Natural killer cell (primary cell): ENCODE measurements at regions not wholly inside any gene's neighbourhood (a gene's known extent, or its start where the extent isn't known, plus 50 kb on each side); places are given as distances from the start of the nearest gene placed in this dataset.
"Not testable (repeated sequence)": the region's sequence is repeated elsewhere in the genome, so short reads cannot be mapped to it uniquely, and the experiment has no call there.

ENCODE experiments used
- ATAC-seq, 3 donors: fragments of 150-1000 bp in 2 of 3; fragments of 200-7000 bp in 1 of 3; cut with Tn5 transposase; 1 replicate in 1 of 3; 2 replicates in 2 of 3; pipeline ENCODE4 v1.10.0; 2021; ENCODE audit warnings: mild to moderate bottlenecking in 2 of 3, moderate library complexity in 2 of 3
- DNase-seq, 2 donors: peaks; one replicate each; pipeline versions ENCODE4 v3.0.0 to v3.0.0-alpha.2; 2013 to 2021; ENCODE audit warnings: mixed read lengths in 1 of 2
- H3K27ac ChIP-seq: one replicate; pipeline ENCODE4 v1.5.1; 2013; ENCODE audit warnings: mild to moderate bottlenecking, low read length
- H3K27me3 ChIP-seq: one replicate; pipeline ENCODE4 v1.6.1; 2013; ENCODE audit warnings: low read length; ENCODE audit not compliant: control insufficient read depth, insufficient read depth
- H3K36me3 ChIP-seq: one replicate; pipeline ENCODE4 v1.6.1; 2013; ENCODE audit warnings: low read length; ENCODE audit not compliant: control insufficient read depth, insufficient read depth
- H3K4me1 ChIP-seq: one replicate; pipeline ENCODE4 v1.6.1; 2013; ENCODE audit warnings: low read length; ENCODE audit not compliant: control insufficient read depth, insufficient read depth
- H3K4me3 ChIP-seq: one replicate; pipeline ENCODE4 v1.5.1; 2013; ENCODE audit warnings: low read length
- H3K9me3 ChIP-seq: one replicate; pipeline ENCODE4 v1.6.1; 2013; ENCODE audit warnings: low read length; ENCODE audit not compliant: control insufficient read depth, insufficient read depth
- H3K27ac Mint-ChIP-seq, 2 donors: one replicate each; pipeline ENCODE4 v1.8.0; 2022; ENCODE audit warnings: mild to moderate bottlenecking in 2 of 2, mixed read lengths in 2 of 2, moderate library complexity in 1 of 2
- H3K27me3 Mint-ChIP-seq, 2 donors: one replicate each; pipeline ENCODE4 v1.8.0; 2022; ENCODE audit warnings: low read depth in 2 of 2, mixed read lengths in 2 of 2
- H3K36me3 Mint-ChIP-seq: one replicate; pipeline ENCODE4 v1.8.0; 2022; ENCODE audit warnings: mixed read lengths
- H3K4me1 Mint-ChIP-seq, 2 donors: one replicate each; pipeline ENCODE4 v1.8.0; 2022; ENCODE audit warnings: mixed read lengths in 2 of 2
- H3K4me3 Mint-ChIP-seq: one replicate; pipeline ENCODE4 v1.8.0; 2022; ENCODE audit warnings: mild to moderate bottlenecking, moderate library complexity, mixed read lengths
- H3K9me3 Mint-ChIP-seq, 2 donors: one replicate each; pipeline ENCODE4 v1.8.0; 2022; ENCODE audit warnings: mixed read lengths in 2 of 2
- WGBS: methylation state at CpG from one replicate; pipeline ENCODE4 v1.1.7; 2013; ENCODE audit warnings: missing lambda C conversion rate; ENCODE audit not compliant: insufficient coverage; 5-methylcytosine and 5-hydroxymethylcytosine counted together
- intact Hi-C: fragments of 100-400 bp; cut with micrococcal nuclease; formaldehyde crosslinking; loops from one replicate; pipeline ENCODE4 v1.14.2; 2022
- TF ChIP-seq, protein P1 (sequence below): fragments of 200-600 bp; IDR thresholded peaks from one replicate; pipeline ENCODE4 v1.8.0; 2022; ENCODE audit warnings: antibody characterized with exemption

DNA sequence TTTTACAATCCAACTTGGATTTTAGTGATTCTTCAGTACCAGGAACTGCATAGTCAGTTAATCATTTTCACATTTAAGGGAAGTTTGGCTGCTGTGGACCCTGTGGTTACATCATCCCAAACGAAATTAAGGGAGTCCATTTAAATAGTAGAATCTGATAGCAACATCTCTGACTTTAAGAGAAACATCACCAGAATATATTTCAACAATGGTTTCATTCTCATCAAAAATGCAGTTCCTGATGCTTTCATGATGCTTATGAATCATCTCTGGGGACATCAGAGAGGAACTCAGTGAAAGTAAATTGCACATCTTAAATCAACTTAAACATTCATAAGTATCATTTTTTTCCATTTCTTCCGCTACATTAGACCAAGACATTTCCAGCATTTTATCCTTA is 1170.7 kb downstream of the FSCB start:
- 50% methylated on average over 2 of the region's 2 CpGs for WGBS
- H3K4me1 Mint-ChIP-seq: no peaks in the 10 kb centered on the region
- no peak overlapping the region for H3K4me3 ChIP-seq

DNA sequence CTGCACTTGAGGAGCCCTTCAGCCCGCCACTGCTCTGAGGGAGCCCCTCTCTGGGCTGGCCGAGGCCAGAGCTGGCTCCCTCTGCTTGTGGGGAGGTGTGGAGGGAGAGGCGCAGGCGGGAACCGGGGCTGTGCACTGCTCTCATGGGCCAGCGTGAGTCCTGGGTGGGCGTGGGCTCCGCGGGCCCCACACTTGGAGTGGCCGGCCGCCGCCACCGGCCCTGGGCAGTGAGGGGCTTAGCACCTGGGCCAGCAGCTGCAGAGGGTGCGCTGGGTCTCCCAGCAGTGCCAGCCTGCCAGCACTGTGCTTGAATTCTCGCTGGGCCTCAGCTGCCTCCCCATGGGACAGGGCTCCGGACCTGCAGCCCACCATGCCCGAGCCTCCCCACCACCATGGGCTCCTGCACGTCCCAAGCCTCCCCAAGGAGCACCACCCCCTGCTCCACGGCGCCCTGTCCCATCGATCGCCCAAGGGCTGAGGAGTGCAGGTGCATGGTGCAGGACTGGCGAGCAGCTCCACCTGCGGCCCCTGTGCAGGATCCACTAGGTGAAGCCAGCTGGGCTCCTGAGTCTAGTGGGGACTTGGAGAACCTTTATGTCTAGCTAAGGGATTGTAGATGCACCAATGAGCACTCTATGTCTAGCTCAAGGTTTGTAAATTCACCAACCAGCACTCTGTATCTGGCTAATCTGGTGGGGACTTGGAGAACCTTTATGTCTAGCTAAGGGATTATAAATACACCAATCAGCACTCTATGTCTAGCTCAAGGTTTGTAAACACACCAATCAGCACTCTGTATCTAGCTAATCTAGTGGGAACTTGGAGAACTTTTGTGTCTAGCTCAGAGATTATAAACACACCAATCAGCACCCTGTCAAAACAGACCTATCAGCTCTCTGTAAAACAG is 1180.3 kb downstream of the FSCB start:
- intact Hi-C loops, H3K27me3 ChIP-seq, DNase-seq, H3K4me3 Mint-ChIP-seq, H3K4me1 Mint-ChIP-seq, H3K36me3 ChIP-seq, ATAC-seq, H3K9me3 ChIP-seq, H3K36me3 Mint-ChIP-seq, H3K4me1 ChIP-seq, H3K27ac Mint-ChIP-seq, H3K27ac ChIP-seq, H3K27me3 Mint-ChIP-seq, H3K4me3 ChIP-seq: not testable (repeated sequence)
- H3K9me3 Mint-ChIP-seq: peaks cover 9 to 12% of the 10 kb centered on the region in 2 donors
- 92% methylated on average over 24 of the region's 24 CpGs for WGBS

More for the DNA sequence above, 1170.7 kb downstream of the FSCB start:
- Histone ChIP-seq H3K9me3 (no peaks in the 10 kb centered on the region), H3K27me3 (no peaks in the 10 kb centered on the region), H3K27ac (no peak overlapping the region), H3K4me1 (no peaks in the 10 kb centered on the region), H3K36me3 (no peaks in the 10 kb centered on the region)
- Mint-ChIP-seq H3K9me3 (peaks cover 13 to 14% of the 10 kb centered on the region in 2 donors), H3K27me3 (no peaks in the 10 kb centered on the region), H3K4me3 (no peak overlapping the region), H3K27ac (no peak overlapping the region), H3K36me3 (peaks cover 12% of the 10 kb centered on the region)
- DNase-seq (no peak), ATAC-seq (no peak)
- intact Hi-C loops: no loop called here
- TF ChIP-seq, protein P1, sequence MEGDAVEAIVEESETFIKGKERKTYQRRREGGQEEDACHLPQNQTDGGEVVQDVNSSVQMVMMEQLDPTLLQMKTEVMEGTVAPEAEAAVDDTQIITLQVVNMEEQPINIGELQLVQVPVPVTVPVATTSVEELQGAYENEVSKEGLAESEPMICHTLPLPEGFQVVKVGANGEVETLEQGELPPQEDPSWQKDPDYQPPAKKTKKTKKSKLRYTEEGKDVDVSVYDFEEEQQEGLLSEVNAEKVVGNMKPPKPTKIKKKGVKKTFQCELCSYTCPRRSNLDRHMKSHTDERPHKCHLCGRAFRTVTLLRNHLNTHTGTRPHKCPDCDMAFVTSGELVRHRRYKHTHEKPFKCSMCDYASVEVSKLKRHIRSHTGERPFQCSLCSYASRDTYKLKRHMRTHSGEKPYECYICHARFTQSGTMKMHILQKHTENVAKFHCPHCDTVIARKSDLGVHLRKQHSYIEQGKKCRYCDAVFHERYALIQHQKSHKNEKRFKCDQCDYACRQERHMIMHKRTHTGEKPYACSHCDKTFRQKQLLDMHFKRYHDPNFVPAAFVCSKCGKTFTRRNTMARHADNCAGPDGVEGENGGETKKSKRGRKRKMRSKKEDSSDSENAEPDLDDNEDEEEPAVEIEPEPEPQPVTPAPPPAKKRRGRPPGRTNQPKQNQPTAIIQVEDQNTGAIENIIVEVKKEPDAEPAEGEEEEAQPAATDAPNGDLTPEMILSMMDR: no peak

DNA sequence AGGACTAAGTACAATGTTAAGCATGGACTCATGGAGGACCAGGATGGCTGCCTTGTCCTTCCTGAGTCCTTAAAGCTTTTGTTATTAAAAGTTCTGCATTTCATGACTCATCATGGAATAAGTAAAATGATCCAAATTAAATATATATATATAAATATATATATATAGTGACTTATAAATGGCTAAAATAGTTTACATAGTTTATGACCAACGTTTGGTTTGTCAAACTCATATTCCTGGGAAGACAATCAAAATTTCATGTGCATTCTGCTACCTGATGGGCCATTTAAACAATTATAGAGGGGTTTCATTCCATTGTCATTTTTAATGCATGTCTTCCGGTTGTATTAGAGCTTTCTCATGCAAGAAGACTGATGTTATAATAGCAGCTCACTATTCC is 1190.7 kb downstream of the FSCB start:
- H3K4me1 Mint-ChIP-seq: no peaks in the 10 kb centered on the region

DNA sequence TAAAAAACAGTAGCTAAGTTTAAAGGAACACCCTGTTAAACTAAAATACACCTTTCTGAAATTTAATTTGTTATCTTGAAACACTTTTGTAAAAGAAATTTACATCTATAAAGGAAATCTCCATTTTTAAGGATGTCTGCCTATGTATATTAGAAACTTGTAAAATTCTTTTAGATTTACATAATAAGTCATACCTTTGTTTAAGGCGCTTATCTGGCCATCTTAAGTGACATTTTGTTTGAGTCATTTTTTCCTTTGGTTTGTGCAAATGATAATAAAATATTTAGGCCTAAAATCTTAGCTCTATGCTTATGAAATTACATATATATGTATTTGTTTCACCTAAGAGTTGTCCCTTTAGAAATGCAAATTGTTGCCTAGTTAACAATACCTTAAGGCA is 1193.4 kb downstream of the FSCB start:
- no CpG with 5 or more reads among the region's 1 CpG for WGBS
- H3K36me3 Mint-ChIP-seq: peaks cover 13% of the 10 kb centered on the region

More for the DNA sequence above, 1190.7 kb downstream of the FSCB start:
- intact Hi-C loops: no loop called here
- Mint-ChIP-seq H3K4me3 (no peak overlapping the region), H3K27me3 (no peaks in the 10 kb centered on the region), H3K36me3 (peaks cover 7% of the 10 kb centered on the region), H3K9me3 (peaks cover 3 to 8% of the 10 kb centered on the region in 2 donors), H3K27ac (no peak overlapping the region)
- TF ChIP-seq, protein P1: no peak
- H3K27ac ChIP-seq: no peak overlapping the region
- H3K27me3 ChIP-seq: no peaks in the 10 kb centered on the region
- no peaks in the 10 kb centered on the region for H3K9me3 ChIP-seq
- no peaks in the 10 kb centered on the region for H3K4me1 ChIP-seq
- no peaks in the 10 kb centered on the region for H3K36me3 ChIP-seq
- 83% methylated on average over 1 of the region's 2 CpGs for WGBS
- no peak for DNase-seq
- ATAC-seq: no peak
- H3K4me3 ChIP-seq: no peak overlapping the region

More for the DNA sequence above, 1193.4 kb downstream of the FSCB start:
- Mint-ChIP-seq H3K9me3 (peaks cover 8 to 10% of the 10 kb centered on the region in 2 donors), H3K27me3 (no peaks in the 10 kb centered on the region), H3K27ac (no peak overlapping the region), H3K4me1 (no peaks in the 10 kb centered on the region), H3K4me3 (no peak overlapping the region)
- no peaks in the 10 kb centered on the region for H3K36me3 ChIP-seq
- no peaks in the 10 kb centered on the region for H3K9me3 ChIP-seq
- H3K27ac ChIP-seq: no peak overlapping the region
- intact Hi-C loops: no loop called here
- DNase-seq (no peak), ATAC-seq (no peak)
- H3K4me1 ChIP-seq: no peaks in the 10 kb centered on the region
- TF ChIP-seq, protein P1: no peak
- H3K4me3 ChIP-seq: no peak overlapping the region
- no peaks in the 10 kb centered on the region for H3K27me3 ChIP-seq
